HG03095 (cell line): ENCODE measurements at regions not wholly inside any gene's neighbourhood (a gene's known extent, or its start where the extent isn't known, plus 50 kb on each side); places are given as distances from the start of the nearest gene placed in this dataset.

Experiments used
- ATAC-seq: cut with Tn5 transposase; IDR thresholded peaks from one replicate; pipeline ENCODE4 v1.9.1; 2021; ENCODE audit warnings: moderate library complexity; ENCODE audit not compliant: unreplicated experiment

- ATAC-seq: no peak
Measured at GRCh38 chr4:34766935-34767334, 1477.4 kb downstream of the ARAP2 start.

GRCh38 chr4:34767407-34767806 is 1476.9 kb downstream of the ARAP2 start:
- ATAC-seq: no peak

- ATAC-seq: no peak
Measured at GRCh38 chr4:34771632-34772031, 1472.7 kb downstream of the ARAP2 start.

GRCh38 chr4:34790131-34790530 is 1454.2 kb downstream of the ARAP2 start:
- ATAC-seq: no peak

GRCh38 chr4:34791209-34791608 is 1453.1 kb downstream of the ARAP2 start:
- ATAC-seq: no peak

GRCh38 chr4:34800953-34801352 is 1443.4 kb downstream of the ARAP2 start:
- no peak for ATAC-seq

- ATAC-seq: no peak
Measured at GRCh38 chr4:34814266-34814665, 1430.0 kb downstream of the ARAP2 start.

GRCh38 chr4:34824515-34824914 is 1419.8 kb downstream of the ARAP2 start:
- ATAC-seq: no peak

- no peak for ATAC-seq
Measured at GRCh38 chr4:34826660-34827059, 1417.7 kb downstream of the ARAP2 start.

GRCh38 chr4:34845926-34846325 is 1398.4 kb downstream of the ARAP2 start:
- ATAC-seq: no peak

GRCh38 chr4:34850421-34850820 is 1393.9 kb downstream of the ARAP2 start:
- ATAC-seq: no peak

- ATAC-seq: no peak
Measured at GRCh38 chr4:34850968-34851367, 1393.3 kb downstream of the ARAP2 start.

GRCh38 chr4:34851411-34851810 is 1392.9 kb downstream of the ARAP2 start:
- ATAC-seq: no peak

GRCh38 chr4:34854451-34854850 is 1389.9 kb downstream of the ARAP2 start:
- ATAC-seq: no peak

- ATAC-seq: no peak
Measured at GRCh38 chr4:34861666-34862065, 1382.6 kb downstream of the ARAP2 start.

- ATAC-seq: no peak
Measured at GRCh38 chr4:34878961-34879360, 1365.4 kb downstream of the ARAP2 start.

- ATAC-seq: no peak
Measured at GRCh38 chr4:34880246-34880645, 1364.1 kb downstream of the ARAP2 start.

- no peak for ATAC-seq
Measured at GRCh38 chr4:34891892-34892291, 1352.4 kb downstream of the ARAP2 start.

GRCh38 chr4:34893382-34893781 is 1350.9 kb downstream of the ARAP2 start:
- ATAC-seq: no peak

- no peak for ATAC-seq
Measured at GRCh38 chr4:34920032-34920431, 1324.3 kb downstream of the ARAP2 start.

- no peak for ATAC-seq
Measured at GRCh38 chr4:34921391-34921790, 1322.9 kb downstream of the ARAP2 start.

GRCh38 chr4:34922325-34922724 is 1322.0 kb downstream of the ARAP2 start:
- no peak for ATAC-seq

GRCh38 chr4:34932591-34932990 is 1311.7 kb downstream of the ARAP2 start:
- no peak for ATAC-seq

GRCh38 chr4:34935739-34936138 is 1308.6 kb downstream of the ARAP2 start:
- no peak for ATAC-seq
